PFSK-1 (cell line): ENCODE measurements at regions not wholly inside any gene's neighbourhood (a gene's known extent, or its start where the extent isn't known, plus 50 kb on each side); places are given as distances from the start of the nearest gene placed in this dataset.

Source experiments
- FOXP2 ChIP-seq: optimal IDR thresholded peaks from 2 replicates; pipeline ENCODE3; 2011; ENCODE audit warnings: borderline replicate concordance, control low read depth, inconsistent platforms; ENCODE audit not compliant: insufficient read depth; ENCODE audit errors: extremely low read length, extremely low read depth
- POLR2AphosphoS5 ChIP-seq: IDR thresholded peaks from 2 replicates; pipeline ENCODE4 v1.6.1; 2012; ENCODE audit warnings: low read depth, mild to moderate bottlenecking, control low read depth, low read length, moderate library complexity
- SIN3A ChIP-seq: IDR thresholded peaks from 2 replicates; pipeline ENCODE4 v1.6.1; 2012; ENCODE audit warnings: mild to moderate bottlenecking, low read length, moderate library complexity, borderline replicate concordance; ENCODE audit not compliant: insufficient read depth
- TAF1 ChIP-seq: IDR thresholded peaks from 2 replicates; pipeline ENCODE4 v1.6.1; 2012; ENCODE audit warnings: low read length, control low read depth, borderline replicate concordance; ENCODE audit not compliant: insufficient read depth
- TF ChIP-seq, protein P1 (sequence below), 2 experiments: IDR thresholded peaks; 2 replicates each; pipeline versions ENCODE4 v1.6.1 to v1.8.0; 2011 to 2012; ENCODE audit warnings: low read depth in 2 of 2, low read length in 2 of 2, control low read depth in 1 of 2, inconsistent platforms in 1 of 2, mild to moderate bottlenecking in 1 of 2, moderate library complexity in 1 of 2; ENCODE audit not compliant: insufficient read depth in 1 of 2

DNA sequence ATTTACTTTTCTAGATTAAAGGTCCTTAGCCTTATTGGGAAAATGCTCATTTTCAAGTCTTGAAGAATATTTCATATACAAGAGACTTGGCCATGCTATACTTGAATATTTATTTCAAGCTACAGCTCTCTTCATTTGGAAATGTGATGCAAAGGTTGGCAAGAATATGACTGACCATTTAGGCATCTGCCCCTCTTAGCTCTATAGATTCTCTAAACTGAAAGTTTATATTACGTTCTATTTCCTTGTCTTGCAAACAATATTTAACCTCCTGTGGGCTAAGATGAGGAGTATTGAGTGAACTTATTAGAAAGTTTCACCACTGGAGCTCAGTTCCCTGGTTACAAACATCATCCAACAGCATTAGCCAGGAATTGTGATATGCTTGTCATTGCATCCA lies 593.1 kb downstream of the MAT2B start:
- no peak for TF ChIP-seq FOXP2

DNA sequence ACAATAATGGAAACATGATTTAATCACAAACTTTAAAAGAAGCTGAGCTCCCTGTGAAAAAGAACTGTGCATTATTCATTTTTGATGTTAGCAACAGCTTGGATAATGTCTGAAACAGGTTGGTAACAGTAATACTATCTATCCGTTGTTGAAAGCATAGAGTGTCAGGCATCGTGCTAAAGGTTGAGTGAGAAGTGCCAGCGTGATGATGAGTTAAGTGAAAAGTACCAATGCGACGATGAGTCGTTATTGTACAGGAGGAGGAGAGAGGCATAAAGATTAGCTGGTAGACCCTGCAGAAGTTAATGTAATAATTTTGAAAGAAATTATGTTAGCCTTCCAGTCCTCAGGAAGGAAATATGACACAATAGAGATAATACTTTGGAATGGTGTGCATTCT lies 593.6 kb downstream of the MAT2B start:
- TF ChIP-seq FOXP2, result no peak
- TF ChIP-seq, protein P1, sequence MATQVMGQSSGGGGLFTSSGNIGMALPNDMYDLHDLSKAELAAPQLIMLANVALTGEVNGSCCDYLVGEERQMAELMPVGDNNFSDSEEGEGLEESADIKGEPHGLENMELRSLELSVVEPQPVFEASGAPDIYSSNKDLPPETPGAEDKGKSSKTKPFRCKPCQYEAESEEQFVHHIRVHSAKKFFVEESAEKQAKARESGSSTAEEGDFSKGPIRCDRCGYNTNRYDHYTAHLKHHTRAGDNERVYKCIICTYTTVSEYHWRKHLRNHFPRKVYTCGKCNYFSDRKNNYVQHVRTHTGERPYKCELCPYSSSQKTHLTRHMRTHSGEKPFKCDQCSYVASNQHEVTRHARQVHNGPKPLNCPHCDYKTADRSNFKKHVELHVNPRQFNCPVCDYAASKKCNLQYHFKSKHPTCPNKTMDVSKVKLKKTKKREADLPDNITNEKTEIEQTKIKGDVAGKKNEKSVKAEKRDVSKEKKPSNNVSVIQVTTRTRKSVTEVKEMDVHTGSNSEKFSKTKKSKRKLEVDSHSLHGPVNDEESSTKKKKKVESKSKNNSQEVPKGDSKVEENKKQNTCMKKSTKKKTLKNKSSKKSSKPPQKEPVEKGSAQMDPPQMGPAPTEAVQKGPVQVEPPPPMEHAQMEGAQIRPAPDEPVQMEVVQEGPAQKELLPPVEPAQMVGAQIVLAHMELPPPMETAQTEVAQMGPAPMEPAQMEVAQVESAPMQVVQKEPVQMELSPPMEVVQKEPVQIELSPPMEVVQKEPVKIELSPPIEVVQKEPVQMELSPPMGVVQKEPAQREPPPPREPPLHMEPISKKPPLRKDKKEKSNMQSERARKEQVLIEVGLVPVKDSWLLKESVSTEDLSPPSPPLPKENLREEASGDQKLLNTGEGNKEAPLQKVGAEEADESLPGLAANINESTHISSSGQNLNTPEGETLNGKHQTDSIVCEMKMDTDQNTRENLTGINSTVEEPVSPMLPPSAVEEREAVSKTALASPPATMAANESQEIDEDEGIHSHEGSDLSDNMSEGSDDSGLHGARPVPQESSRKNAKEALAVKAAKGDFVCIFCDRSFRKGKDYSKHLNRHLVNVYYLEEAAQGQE (IDR thresholded peaks at IDR 0.05; ENCODE audit: insufficient read depth in 1 of 2, low read depth in 2 of 2, low read length in 2 of 2), result no peak
- TF ChIP-seq SIN3A, result no peak
- TF ChIP-seq POLR2AphosphoS5, result no peak
- no peak for TF ChIP-seq TAF1

DNA sequence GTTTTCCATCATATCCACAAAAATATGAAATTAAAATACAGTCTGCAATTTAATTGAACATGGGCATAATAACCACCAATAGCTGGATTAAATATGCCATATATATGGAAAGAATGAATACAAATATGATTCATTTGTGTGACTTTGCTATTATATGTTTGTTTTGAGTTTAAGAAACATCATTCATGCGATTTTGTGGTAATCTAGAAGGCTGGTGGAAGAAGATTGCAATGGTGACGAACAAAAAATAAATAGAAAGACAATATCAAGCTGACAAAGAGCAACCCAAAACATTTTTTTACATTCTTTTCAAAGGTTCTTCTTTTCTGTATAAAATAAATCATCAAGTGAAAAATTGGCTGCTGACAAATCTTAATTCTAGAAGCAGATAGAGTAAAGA lies 610.0 kb downstream of the MAT2B start:
- TF ChIP-seq POLR2AphosphoS5 (no peak), TAF1 (no peak), SIN3A (no peak), FOXP2 (no peak)
- TF ChIP-seq, protein P1 (IDR thresholded peaks at IDR 0.05; ENCODE audit: insufficient read depth in 1 of 2, low read depth in 2 of 2, low read length in 2 of 2), result no peak

DNA sequence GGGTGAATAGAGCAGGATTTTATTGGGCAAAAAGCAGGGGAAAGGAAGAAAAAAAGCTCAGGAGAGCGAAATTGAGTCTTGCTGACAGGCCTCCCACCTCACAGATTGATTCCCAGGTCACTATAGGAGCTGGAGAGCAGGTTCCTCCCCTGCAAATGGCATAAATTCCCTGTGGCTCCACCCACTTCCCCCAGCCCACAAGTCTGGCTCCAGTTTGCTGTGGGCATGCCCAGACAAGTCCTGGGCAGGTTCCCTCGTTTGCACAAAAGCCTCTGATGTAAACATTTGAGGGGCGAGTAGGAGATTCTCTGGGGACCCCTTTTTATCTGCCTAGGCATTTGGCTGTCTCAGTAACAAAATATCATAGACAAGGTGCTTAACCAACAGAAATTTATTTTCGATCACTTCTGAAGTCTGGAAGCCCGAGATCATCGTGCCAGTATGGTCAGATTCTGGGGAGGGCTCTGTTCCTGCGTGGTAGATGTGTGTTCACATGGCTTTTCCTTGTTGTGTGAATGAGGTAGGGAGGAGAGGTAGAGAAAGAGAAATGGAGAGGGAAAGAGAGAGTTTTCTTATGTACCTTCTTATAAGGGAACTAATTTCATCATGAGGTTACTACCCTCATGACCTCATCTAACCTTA lies 614.5 kb downstream of the MAT2B start:
- TF ChIP-seq FOXP2, result no peak
- TF ChIP-seq POLR2AphosphoS5, result no peak
- no peak for TF ChIP-seq SIN3A
- TF ChIP-seq TAF1, result no peak
- TF ChIP-seq, protein P1 (IDR thresholded peaks at IDR 0.05; ENCODE audit: insufficient read depth in 1 of 2, low read depth in 2 of 2, low read length in 2 of 2), result no peak

DNA sequence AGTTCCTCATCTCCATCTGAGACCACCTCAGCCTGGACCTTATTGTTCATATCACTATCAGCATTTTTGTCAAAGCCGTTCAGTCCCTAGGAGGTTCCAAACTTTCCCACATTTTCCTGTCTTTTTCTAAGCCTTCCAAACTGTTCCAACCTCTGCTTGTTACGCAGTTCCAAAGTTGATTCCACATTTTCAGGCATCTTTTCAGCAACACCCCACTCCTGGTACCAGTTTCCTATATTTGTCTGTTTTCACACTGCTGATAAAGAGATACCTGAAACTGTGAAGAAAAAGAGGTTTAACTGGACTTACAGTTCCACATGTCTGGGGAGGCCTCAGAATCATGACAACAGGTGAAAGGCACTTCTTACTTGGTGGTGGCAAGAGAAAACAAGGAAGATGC lies 622.1 kb downstream of the MAT2B start:
- TF ChIP-seq TAF1 (no peak), POLR2AphosphoS5 (no peak), FOXP2 (no peak), SIN3A (no peak)
- TF ChIP-seq, protein P1 (IDR thresholded peaks at IDR 0.05; ENCODE audit: insufficient read depth in 1 of 2, low read depth in 2 of 2, low read length in 2 of 2), result no peak
